ENCODE measurements at regions not wholly inside any gene's neighbourhood (a gene's known extent, or its start where the extent isn't known, plus 50 kb on each side); places are given as distances from the start of the nearest gene placed in this dataset.
"Not testable (repeated sequence)": the region's sequence is repeated elsewhere in the genome, so short reads cannot be mapped to it uniquely, and the experiment has no call there.

- intact Hi-C loops (cut with DNase I), result no loop called here
- DNase-seq (no peak), ATAC-seq (ENCODE audit: poor library complexity) (no peak)
Measured at GRCh38 chr17:68134731-68135130, 99.2 kb downstream of the KPNA2 start.

DNA sequence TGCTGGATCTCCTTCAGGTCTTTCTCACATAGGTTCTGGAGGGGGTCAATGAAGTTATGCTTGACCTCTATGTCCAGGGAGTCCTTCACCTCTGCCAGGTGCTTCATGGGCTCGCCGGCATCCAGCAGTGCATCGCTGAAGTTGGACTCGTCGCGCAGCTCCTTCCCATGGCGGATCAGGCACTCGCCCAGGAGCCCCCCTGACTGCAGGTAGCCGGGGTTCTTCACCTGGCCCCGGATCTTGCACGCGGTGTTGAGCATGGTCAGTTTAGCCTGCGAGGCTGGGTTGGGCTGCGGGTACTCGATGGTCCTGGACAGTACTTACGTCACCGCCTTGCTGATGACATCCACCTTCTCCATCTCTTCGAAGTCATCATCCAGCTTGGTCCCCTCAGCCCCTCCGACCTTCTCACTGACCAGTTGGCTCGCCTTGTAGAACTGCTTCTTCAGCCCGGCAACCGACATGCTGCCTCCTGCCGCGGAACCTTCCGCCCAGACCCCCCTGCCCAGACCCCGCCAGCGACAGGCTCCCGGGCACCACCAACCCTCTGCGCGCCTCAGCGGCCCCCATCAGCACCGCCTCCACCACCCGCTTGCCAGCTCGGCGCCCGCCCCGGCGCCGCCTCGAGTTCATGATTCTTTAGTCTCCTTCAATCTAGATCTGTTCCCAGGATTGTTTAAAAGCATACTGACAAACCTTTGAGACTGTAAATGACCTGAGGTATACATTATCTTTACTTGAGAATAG lies 99.8 kb downstream of the KPNA2 start:
- ATAC-seq (ENCODE audit: poor library complexity) (no peak), DNase-seq (no peak)
- intact Hi-C loops (cut with DNase I), result no loop called here

- ATAC-seq (ENCODE audit: poor library complexity), result no peak
- intact Hi-C loops (cut with DNase I), result no loop called here
- no peak for DNase-seq
Measured at GRCh38 chr17:68141050-68141449, 105.5 kb downstream of the KPNA2 start.

DNA sequence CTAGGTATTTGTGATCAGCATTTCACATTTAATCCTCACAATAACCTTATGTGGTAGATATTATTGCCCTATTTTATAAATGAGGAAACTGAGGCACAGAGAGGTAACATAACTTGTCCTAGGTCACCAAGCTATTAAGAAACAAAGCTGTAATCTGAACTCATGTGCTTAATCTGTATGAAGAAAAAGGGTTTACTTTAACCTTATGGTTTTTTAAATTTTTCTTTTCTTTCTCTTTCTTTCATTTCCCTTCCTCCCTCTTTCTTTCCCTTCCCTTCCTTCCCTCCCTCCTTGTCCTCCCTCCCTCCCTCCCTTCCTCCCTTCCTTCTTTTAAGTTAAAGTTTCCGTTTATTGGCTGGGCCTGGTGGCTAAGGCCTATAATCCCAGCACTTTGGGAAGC lies 105.2 kb upstream of the AMZ2 start:
- ATAC-seq (ENCODE audit: poor library complexity) (no peak), DNase-seq (no peak)
- intact Hi-C loops (cut with DNase I), result no loop called here

DNA sequence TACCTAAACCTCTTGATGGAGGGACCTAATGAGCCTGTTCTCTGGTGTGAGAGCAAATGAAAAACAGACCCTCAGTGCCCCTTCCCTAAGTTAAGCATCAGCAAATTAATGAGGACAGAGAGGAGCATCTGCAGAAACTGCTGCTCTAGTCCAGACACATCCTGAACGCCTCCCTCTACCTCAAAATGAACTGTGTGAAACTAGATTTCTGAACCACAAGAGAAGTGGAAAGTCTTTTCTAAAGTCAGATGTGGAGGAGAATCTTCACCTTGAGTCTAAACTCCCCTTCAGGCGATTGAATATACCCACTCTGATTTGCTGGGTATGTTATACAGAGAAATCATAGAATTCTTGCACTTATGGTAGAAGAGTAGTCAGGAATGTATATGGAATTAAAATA lies 104.4 kb upstream of the AMZ2 start:
- no peak for DNase-seq
- ATAC-seq (ENCODE audit: poor library complexity), result no peak
- intact Hi-C loops (cut with DNase I), result no loop called here

DNA sequence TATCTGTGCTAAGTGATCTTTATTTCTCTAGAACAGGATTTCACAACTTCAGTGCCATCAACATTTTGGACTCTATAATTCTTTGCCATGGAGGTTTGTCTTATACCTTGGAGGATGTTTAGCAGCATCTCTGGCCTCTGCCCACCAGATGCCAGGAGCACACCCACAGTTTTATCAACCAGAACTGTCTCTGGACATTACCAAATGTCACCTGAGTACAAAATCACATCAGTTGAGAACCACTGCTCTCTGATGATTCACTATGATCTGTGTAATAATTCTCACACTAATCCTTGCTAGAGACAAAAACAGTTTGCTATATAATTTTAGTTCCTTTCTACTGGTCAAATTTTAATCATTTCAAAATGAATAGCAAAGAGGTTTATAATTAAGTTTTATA lies 102.8 kb upstream of the AMZ2 start:
- intact Hi-C loops (cut with DNase I), result no loop called here
- no peak for ATAC-seq (ENCODE audit: poor library complexity)
- no peak for DNase-seq

- intact Hi-C loops (cut with DNase I), result no loop called here
- ATAC-seq (ENCODE audit: poor library complexity), result no peak
- no peak for DNase-seq
Measured at GRCh38 chr17:68148936-68149335, 98.9 kb upstream of the AMZ2 start.

DNA sequence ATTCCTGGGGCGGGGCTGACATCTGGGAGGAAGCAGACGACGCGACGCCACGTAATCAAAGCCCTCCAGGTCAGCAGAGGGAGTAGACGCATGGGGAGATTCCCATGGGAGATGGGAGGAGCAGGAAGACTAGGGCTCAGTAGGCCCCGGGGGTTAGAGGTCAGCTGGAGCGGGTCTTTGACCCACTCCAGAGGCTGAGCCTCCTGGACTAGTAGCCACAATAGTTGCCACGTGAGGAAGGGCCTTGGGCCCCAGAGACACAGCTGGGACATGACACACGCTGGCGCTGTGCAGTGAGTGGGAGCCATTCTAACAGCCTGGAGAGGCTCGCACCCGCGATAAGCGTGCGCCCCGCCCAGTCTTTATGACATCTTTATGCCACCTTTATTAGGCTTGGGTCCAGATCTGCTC lies 95.7 kb upstream of the AMZ2 start:
- intact Hi-C loops (cut with DNase I), result no loop called here
- no peak for DNase-seq
- no peak for ATAC-seq (ENCODE audit: poor library complexity)

- intact Hi-C loops (cut with DNase I), result no loop called here
- no peak for ATAC-seq (ENCODE audit: poor library complexity)
Measured at GRCh38 chr17:68155692-68156091, 92.2 kb upstream of the AMZ2 start.

GRCh38 chr17:68161644-68162428 lies 86.0 kb upstream of the AMZ2 start:
- DNase-seq, result peak; percentile 55
- peak; percentile 73 for ATAC-seq (ENCODE audit: poor library complexity)
- intact Hi-C loops (cut with DNase I), result no loop called here

More at GRCh38 chr17:68155692-68156091, 92.2 kb upstream of the AMZ2 start:
- no peak for DNase-seq

- DNase-seq; intact Hi-C loops (cut with DNase I); ATAC-seq (ENCODE audit: poor library complexity): not testable (repeated sequence)
Measured at GRCh38 chr17:68168273-68169164, 79.3 kb upstream of the AMZ2 start.

DNA sequence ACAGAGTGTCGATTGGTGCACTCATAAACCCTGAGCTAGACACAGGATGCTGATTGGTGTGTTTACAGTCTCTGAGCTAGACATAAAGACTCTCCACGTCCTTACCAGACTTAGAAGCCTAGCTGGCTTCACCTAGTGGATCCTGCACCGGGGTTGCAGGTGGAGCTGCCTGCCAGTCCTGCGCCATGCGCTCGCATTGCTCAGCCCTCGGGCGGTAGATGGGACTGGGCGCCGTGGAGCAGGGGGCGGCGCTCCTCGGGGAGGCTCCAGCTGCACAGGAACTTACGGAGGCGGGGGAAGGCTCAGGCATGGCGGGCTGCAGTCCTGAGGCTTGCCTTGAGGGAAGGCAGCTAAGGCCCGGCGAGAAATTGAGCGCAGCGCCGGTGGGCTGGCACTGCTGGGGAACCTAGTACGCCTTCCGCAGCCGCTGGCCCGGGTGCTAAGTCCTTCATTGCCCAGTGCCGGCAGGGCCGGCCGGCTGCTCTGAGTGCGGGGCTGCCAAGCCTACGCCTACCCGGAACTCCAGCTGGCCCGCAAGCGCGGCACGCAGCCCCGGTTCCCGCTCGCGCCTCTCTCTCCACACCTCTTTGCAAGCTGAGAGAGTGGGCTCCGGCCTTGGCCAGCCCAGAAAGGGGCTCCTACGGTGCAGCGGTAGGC lies 78.5 kb upstream of the AMZ2 start:
- intact Hi-C loops (cut with DNase I); DNase-seq; ATAC-seq (ENCODE audit: poor library complexity): not testable (repeated sequence)

DNA sequence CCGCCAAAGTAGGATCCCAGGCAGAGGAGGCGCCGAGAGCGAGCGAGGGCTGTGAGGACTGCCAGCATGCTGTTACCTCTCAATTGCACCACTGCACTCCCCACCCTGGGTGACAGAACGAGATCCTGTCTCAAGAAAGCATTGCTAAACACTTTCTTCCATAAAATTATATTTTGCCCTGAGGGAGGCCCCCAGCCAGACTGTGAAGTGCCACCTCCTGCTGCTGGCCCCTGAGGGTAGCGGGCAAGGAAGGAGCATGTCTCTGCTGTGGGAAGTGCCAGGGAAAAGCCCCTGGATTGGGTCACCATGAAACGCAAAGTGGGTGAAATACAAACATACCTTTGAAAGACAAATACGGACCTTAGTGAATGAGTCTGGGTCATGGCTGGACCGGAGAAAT lies 78.0 kb upstream of the AMZ2 start:
- no peak for DNase-seq
- no peak for ATAC-seq (ENCODE audit: poor library complexity)
- intact Hi-C loops (cut with DNase I), result loop anchor here (10.0 kb wide), 1 partner anchor 295 kb away; no protein-coding TSS in a partner anchor

DNA sequence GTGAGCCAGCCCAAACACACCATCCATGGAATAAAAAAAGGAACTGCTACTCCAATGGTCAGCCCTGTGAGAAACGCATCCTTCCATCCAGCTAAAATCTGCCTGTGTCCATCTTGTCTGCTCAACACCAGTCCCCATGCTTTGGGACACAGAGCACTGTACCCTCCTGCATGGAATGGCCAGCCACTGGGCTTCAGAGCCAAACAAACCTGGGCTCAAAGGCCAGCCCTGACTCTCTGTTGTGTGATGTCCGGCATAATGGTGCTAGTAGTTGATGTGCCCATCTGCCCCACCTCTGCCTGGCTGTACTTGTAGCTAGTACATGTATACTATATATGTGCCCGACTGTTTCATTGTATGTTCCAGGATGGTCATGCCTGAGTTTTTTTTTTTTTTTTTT lies 77.6 kb upstream of the AMZ2 start:
- intact Hi-C loops (cut with DNase I), result loop anchor here (10.0 kb wide), 1 partner anchor 295 kb away; no protein-coding TSS in a partner anchor
- ATAC-seq (ENCODE audit: poor library complexity), result no peak

GRCh38 chr17:68172461-68172954 lies 75.3 kb upstream of the AMZ2 start:
- ATAC-seq (ENCODE audit: poor library complexity) (peak; percentile 89), DNase-seq (peak; percentile 80)
- intact Hi-C loops (cut with DNase I), result loop anchor here (10.0 kb wide), 1 partner anchor 292 kb away; no protein-coding TSS in a partner anchor

More for the DNA sequence above, 77.6 kb upstream of the AMZ2 start:
- no peak for DNase-seq

GRCh38 chr17:68175416-68175815 lies 72.4 kb upstream of the AMZ2 start:
- DNase-seq (no peak), ATAC-seq (ENCODE audit: poor library complexity) (no peak)
- intact Hi-C loops (cut with DNase I), result loop anchor here (10.0 kb wide), 1 partner anchor 289 kb away; no protein-coding TSS in a partner anchor

DNA sequence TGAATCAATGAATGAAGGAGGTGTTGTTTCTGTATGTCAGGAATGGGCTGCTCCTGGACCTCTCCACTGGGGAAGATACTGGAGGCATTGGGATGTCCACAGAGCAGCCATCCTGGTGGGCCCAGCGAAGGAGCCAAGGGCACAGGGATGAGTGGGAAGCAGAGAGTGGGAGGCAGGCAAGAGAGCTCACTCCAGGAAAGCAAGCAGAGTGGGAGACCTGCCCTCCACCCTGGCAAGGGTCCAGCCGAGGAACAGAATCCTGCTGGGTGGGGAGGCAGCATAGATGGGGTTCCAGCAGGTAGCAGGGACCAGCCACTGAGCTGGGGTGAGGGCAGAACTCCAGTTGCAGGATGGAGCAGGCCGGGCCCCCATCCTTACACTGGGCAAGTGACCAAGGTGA lies 71.9 kb upstream of the AMZ2 start:
- DNase-seq (no peak), ATAC-seq (ENCODE audit: poor library complexity) (no peak)
- intact Hi-C loops (cut with DNase I), result loop anchor here (10.0 kb wide), 1 partner anchor 289 kb away; no protein-coding TSS in a partner anchor

DNA sequence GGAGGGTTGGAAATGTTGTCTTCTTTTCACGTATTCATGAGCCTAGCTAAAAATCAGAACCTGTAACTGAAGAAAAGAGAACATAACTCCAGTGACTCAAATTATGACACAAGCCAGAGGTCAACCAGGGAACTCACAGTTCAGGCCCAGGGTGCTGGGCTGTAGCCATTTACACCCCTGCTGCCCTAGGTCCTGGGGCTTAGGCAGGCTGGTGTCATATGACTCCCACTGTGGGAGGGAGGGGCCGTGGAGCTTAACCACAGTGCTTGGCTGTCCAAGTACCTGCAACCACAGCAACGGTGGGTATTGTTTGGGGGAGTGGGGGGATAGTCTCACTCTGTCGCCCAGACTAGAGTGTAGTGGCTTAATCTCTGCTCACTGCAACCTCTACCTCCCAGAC lies 71.1 kb upstream of the AMZ2 start:
- ATAC-seq (ENCODE audit: poor library complexity) (no peak), DNase-seq (no peak)
- intact Hi-C loops (cut with DNase I), result loop anchor here (10.0 kb wide), 1 partner anchor 288 kb away; no protein-coding TSS in a partner anchor

Data from Right ventricle myocardium superior (tissue), 1 donor.